ENCODE measurements at regions not wholly inside any gene's neighbourhood (a gene's known extent, or its start where the extent isn't known, plus 50 kb on each side); places are given as distances from the start of the nearest gene placed in this dataset.

- TF ChIP-seq ZFY (CRISPR knock-in tag; IDR thresholded peaks at IDR 0.05) (no peak), ZNF788 (CRISPR knock-in tag; IDR thresholded peaks at IDR 0.05; ENCODE audit: borderline replicate concordance) (no peak), KDM5B (CRISPR knock-in tag; IDR thresholded peaks at IDR 0.05; ENCODE audit: borderline replicate concordance) (no peak), SKIL (CRISPR knock-in tag; IDR thresholded peaks at IDR 0.05; ENCODE audit: borderline replicate concordance) (no peak), ZNF776 (CRISPR knock-in tag; IDR thresholded peaks at IDR 0.05) (no peak), KDM1A (CRISPR knock-in tag; IDR thresholded peaks at IDR 0.05) (peak; percentile 92; the same call in 1 of the 2 replicates), KLF15 (CRISPR knock-in tag; IDR thresholded peaks at IDR 0.05; ENCODE audit: borderline replicate concordance) (no peak), ZFP62 (CRISPR knock-in tag; IDR thresholded peaks at IDR 0.05) (no peak), ZNF446 (CRISPR knock-in tag; IDR thresholded peaks at IDR 0.05) (no peak), SRY (CRISPR knock-in tag; IDR thresholded peaks at IDR 0.05) (no peak), TSC22D2 (CRISPR knock-in tag; IDR thresholded peaks at IDR 0.05; ENCODE audit: borderline replicate concordance) (no peak), SNAPC2 (CRISPR knock-in tag; IDR thresholded peaks at IDR 0.05) (no peak), TRAFD1 (CRISPR knock-in tag; IDR thresholded peaks at IDR 0.05; ENCODE audit: borderline replicate concordance) (no peak), CCAR2 (optimal IDR thresholded peaks at IDR 0.05; ENCODE audit: low read depth, low read length) (no peak), JDP2 (CRISPR knock-in tag; IDR thresholded peaks at IDR 0.05; ENCODE audit: borderline replicate concordance) (no peak), RCOR2 (CRISPR knock-in tag; IDR thresholded peaks at IDR 0.05) (peak; percentile 87), ZBTB38 (CRISPR knock-in tag; IDR thresholded peaks at IDR 0.05) (no peak), ATF7-NPFF (CRISPR knock-in tag; IDR thresholded peaks at IDR 0.05; ENCODE audit: low read depth) (no peak), DZIP1 (CRISPR knock-in tag; IDR thresholded peaks at IDR 0.05) (no peak), NPAS2 (CRISPR knock-in tag; IDR thresholded peaks at IDR 0.05; ENCODE audit: borderline replicate concordance) (no peak), EZH2 (conservative IDR thresholded peaks at IDR 0.05; ENCODE audit: low read depth, low read length) (no peak), HOMEZ (CRISPR knock-in tag; IDR thresholded peaks at IDR 0.05; ENCODE audit: low read depth) (peak; percentile 54; the same call in 1 of the 2 replicates), ZNF460 (CRISPR knock-in tag; IDR thresholded peaks at IDR 0.05; ENCODE audit: borderline replicate concordance) (no peak)
These were observed 93.4 kb upstream of the FN1 start (continued) for GRCh38 chr2:215529271-215529670.

All from HepG2 (cell line).